ENCODE measurements at regions not wholly inside any gene's neighbourhood (a gene's known extent, or its start where the extent isn't known, plus 50 kb on each side); places are given as distances from the start of the nearest gene placed in this dataset.

GRCh38 chr11:28820296-28820989, 712.3 kb downstream of the METTL15 start:
- TF ChIP-seq CTCF (conservative IDR thresholded peaks at IDR 0.05; ENCODE audit: low read length) (no peak), EZH2phosphoT487 (IDR thresholded peaks at IDR 0.05; ENCODE audit: borderline replicate concordance) (no peak)

Measured in Loucy (cell line).